A172 (cell line): ENCODE measurements at regions not wholly inside any gene's neighbourhood (a gene's known extent, or its start where the extent isn't known, plus 50 kb on each side); places are given as distances from the start of the nearest gene placed in this dataset.
A peak's percentile ranks its signal among the peaks of the same experiment; 100 is the strongest.

ENCODE experiments used
- DNase-seq: peaks from one replicate; pipeline ENCODE4 v3.0.0-alpha.2; 2015; ENCODE audit warnings: low spot score

DNA sequence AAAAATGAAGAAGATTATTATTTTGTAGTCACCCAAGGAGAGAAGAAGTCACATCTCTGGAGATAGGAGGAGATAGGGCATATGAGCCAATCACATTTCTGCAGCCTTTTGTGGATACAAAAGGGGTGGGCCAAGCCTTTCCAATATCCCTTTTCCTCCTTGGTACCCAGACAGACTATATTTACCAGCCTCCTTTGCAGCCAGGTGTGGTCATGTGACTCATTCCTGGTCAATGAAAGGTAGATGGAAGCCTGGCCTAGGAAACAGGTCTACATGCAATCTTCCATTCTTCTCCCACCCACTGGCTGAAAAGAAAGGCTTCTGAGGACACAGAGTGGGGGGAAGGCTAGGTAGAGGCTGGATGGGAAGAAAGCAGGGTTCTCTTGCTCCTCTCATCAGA, 58.1 kb upstream of the ERG start:
- DNase-seq, result no peak

DNA sequence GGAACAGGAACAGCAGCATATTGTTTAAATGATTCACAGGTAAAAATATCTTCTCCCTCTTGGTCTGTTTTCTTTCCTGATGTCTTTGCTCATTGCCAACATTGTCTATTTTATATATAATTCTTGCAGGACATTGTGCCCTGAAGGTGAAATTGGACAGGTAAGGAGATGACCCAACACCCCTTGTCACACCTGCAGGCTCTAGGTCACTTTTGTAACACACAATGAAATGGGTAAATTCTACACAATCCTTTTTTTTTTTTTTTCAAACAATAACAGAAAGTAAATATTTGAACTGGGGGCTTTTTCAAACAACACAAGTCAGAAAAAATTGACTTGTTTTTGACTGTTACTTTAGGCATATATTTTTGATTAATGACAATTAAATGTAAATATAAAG, 62.9 kb upstream of the ERG start:
- DNase-seq, result no peak

DNA sequence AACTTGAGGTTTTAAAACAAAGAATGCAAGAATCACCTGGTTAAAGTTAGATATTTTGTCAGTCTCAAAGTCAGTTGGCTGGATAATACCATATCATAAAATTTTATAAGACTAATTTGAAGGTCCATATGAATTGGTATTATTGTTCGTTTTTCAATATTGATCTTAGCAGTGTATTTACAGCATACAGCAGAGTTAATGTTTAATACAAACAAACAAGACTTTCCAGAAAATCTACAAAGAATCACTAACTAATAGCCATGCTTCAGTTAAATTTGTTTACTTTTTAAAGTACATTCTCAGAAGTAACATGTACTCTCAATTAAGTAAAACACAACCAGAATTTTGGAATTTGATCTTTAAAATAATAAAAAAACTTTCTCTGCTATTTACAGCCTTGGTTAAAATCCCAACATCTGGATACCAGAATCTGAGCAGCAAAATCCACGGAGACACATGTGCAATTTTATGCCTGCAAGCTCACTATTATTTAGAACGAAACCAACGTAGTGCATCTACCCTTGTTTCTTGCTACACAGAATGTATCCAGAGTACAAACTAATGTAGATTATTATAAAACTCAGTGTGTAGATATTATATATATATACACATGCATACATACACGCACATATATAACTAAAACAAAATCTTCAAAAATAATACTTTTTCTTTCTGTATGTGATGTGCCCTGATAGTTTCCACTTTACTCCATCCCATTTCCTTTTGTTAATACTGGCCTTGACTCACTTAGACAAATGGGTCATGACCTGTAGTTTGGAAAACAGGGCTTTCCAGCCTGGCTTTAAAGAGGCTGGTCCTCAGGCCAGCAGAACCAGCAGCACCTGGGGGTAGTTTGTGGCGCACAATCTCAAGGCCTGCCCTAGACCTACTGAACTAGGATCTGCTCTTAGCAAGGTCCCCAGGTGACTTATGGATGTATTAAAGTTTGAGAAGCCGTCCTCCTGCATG, 63.6 kb upstream of the ERG start:
- DNase-seq, result no peak

DNA sequence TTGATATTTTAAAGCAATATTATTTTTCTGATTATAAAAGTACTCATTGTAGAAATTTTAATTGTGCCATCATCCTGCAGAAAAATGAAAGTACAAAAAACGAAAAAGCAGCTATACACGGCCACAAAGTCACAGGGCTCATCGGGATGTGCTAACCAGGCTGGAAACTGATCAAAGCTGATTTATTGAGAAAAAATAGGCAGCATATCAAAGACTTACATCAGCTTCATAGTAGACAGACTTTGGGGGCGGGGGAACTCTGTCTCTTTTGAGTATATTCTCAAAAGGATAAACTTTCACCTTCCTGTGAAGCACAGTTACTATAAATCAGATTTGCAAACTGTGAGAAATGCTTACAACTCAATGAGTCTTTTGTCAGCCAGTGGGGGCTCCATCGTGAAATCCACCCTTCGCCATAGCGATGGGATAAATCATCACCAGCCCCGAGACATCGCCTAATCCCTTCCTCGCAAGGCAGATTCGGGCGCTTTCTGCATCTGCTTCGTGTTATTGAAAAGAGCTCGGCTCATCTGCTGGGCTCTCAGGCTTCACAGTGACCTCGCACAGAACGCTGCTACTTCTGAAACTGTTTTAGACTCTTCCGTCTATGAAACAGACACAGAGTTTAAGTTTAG, 69.2 kb upstream of the ERG start:
- peak; percentile 45 for DNase-seq

DNA sequence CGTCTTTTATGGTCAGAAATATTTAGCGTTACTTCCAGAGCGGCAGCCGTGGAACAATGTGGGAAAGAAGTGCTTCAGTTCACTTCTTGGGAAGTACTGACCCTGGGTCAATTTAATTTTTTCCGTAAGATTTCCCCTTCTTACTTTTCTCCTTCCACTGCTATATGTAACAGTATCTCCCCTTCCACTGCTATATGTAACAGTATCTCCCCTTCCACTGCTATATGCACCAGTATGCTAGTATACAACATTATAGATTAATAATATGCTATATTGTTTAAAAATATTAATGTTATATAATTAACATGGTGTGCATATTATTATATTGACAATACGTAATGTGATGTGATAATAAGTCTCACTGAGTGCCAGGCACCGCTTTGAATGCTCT, 69.7 kb upstream of the ERG start:
- DNase-seq, result no peak

DNA sequence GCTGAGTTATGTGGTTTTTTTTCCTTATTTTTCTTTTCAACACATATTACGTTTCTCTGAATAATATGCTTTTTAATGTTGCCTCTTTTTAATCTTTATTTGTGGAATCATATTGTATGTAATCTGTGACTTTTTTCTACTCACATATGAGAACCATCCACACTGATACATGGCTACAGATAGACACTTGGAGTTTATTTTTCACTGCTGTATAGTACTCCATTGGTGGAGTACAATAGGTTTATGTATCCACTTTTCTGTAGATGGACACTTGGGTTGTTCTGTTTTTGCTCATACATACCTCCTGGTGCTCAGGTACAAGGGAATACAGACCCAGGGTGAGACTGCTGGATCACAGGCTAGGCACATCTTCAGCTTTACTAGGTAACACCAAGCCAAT, 71.5 kb upstream of the ERG start:
- no peak for DNase-seq

DNA sequence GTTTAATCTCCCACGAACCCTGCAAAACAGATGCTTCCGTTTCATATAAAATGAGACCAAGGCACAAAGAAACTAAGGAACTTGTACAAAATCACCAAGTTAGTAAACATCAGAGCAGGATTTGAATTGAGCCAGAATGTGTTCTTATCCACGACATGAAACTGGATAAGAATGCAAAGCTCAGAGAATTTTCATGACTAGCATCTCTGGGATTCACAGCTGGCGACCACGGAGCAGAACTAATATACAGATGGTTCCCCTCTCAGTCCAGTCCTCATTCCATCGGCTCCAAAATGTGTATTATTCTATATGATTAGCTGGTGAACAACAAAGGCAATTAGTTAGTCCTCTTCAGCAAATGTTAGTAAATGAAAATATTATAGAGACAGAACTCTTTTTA, 72.3 kb upstream of the ERG start:
- DNase-seq, result no peak

DNA sequence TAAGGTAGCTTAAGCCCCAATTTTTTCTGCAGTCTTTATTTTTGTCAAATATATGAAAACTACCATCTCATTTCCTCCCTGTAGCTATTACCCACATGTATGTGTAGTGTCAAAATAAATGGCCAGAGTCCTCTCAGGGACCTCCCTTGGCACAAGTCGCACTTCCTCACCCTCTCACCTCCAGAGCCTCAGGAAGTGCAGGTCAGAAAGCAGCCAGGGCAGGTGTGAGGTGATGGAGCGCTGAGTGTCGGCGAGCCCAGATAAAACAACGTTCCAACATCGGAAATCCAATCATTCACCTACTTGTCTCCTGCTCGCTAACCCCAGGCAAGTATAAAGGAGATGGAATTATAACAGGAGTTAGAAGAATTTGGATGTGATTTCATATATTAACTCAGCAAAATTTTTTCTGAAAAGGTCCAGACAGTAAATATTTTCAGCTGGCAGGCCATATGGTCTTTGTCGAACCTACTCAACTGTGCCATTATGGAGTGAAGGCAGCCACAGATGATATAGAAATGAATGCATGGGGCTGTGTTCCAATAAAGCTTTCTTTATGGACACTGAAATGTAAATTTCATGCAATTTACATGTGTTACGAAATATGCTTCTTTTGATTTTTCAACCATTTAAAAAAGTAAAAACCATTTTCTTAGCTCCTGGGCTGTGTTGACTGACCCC, 76.8 kb upstream of the ERG start:
- DNase-seq, result no peak

DNA sequence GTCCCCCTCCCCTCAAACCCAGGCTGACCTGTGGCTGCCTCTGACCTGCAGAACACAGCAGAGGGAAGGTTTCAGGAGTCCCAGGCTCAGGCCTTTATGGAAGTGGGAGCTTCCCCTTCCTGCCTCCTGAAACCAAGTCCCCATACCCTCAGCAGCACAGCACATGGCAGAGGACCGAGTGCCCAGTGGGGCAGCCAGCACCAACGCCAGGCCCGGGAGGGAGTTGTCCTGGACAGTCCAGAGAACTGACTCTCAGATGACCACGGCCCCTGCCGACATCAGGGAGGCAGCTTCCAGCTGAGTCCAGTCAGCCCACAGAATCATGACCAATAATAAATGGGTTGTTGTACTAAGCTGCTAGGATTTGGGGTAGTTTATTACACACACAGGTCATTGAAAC, 79.6 kb upstream of the ERG start:
- DNase-seq, result no peak

DNA sequence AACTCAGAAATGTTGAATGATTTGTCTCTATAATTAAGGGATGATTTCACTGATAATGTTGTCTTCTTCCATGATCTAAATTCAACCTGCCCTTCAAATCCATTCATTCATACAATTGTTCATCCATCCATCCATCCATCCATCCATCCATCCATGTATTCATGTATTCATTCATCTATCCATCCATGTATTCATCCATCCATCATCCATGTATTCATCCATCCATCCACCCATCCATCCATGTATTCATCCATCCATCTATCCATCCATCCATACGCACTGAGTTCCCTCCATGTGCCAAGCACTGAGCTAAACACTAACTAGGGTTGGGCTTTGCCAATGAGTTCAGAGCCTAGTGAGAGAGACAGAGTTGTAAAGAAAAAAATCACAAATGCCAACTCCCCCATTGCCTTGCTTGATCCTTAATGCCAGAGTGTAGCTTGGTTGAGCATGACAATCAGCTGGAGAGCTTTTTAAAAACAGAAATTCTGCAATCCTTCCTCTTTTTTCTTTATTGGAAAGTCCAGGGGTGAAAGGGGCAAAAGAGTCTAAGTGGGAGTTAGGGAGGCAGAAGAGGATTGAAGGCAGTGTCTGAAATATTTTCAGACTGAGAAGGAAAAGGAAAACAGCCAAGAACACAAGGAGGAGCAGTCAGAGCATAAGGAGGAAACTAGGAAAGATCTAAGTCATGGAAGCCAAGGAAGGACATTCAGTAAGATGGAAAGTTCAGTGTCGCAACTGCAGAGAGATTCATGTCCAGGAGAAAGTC, 92.4 kb upstream of the ERG start:
- no peak for DNase-seq

DNA sequence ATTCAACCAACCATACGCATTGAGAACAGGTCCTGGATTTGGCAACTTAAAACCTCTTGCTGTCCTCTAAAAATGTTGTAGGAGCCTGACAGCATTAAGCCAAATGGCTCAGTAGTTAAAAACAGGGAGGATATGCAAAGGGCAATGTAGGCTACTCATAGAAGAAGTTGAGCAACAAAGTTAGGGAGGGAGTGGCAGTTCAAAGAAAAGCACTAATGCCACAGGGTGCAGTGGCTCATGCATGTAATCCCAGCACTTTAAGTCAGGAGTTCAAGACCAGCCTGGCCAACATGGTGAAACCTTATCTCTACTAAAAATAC, 92.9 kb upstream of the ERG start:
- DNase-seq, result no peak

DNA sequence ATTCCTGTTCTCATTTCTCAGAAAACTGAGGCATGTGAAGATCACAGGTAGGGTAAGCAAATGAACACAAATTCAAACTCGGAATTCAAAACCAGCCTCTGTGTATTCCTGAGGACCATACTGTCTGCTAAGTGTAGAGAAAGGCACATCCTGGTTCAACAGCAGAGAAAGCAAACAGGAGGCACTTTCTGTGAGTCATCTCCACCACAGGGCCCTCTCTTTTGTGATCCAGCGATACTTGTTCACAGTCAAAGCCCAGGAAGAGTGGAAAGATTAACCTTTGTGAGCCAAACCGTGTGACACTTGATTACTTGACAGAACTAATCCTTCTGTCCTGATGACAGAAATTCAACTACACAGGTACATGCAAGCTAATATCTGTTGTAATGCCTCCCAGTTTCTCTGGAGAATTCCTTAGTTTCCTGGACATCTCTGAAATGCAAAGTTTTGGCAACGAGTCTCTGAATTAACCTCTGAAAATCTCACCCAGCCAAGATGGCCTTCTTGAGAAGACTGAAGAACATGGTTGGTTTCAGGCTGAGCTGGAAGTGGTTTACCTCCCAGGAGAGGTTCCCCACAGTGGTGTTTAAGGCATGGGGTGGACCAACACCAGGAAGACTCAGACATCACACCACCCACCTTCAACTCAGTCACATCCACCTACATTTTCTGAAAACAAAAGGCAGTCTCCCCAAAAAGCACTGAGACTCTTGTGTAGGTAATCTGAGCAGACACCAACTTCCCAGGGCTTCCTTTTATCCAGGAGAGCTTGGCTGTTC, 98.2 kb upstream of the ERG start:
- DNase-seq, result no peak

DNA sequence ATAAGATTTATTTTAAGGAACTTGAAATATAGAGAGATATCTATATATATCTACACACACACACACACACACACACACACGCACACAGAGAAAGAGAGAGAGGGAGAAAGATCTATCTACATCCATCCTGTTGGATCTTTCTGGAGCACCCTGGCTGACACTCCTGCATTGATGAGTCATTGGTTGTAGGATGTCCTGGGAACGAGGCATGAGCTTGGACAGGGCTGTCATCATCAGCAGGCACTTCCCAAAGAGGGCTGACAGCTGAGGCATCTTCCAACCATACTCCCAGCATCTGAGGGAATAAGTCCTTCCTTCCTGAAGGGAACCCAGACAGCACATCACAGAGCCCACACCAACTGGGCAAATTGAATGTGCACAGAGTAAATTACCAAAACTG, 99.1 kb upstream of the ERG start:
- DNase-seq, result no peak

DNA sequence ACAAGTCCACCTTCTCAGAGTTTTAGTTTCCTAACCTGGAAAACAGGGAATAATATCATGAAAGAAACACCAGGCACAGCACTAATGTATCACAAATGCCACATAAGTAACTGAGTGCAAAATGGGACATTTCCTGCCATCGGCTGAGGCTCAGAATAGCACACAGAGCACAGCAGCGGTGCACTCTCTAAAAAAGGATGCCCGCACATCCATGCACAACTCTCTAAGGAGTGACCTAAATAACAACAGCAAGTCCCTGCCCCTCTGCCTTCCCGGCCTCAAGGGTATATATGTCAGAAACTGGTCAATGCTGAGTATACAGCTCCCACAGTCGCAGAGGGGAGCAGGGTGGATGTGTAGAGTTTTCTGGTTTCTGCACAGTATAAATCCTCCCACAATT, 100.1 kb upstream of the ERG start:
- no peak for DNase-seq

DNA sequence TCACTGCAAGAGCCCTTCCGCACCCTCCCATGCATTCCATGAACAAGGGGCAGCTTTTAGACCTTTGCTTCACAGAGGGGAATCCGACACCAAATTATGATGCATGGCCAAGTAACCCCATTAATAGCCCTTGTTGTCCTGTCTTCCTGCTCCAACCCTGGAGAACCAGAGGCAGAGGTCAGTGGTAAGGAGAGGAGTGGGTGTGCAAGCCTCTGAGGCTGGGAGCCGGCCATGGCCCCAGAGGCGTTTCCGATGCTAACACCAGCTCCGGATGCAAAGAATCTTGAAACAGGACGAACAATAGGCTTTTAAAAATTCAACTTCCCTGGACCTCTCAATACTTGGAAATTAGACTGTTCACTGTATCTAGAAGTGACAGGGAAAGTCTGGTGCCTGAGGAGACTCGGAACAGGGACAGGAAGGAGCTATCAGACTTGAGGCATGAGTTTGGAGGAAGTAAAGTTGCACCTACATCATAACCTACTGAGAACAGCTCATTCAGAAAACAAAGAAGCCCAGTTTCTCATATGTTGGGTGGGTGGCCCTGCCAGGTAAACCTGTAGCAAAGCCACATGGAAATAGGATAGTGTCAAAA, 101.2 kb upstream of the ERG start:
- DNase-seq, result no peak

DNA sequence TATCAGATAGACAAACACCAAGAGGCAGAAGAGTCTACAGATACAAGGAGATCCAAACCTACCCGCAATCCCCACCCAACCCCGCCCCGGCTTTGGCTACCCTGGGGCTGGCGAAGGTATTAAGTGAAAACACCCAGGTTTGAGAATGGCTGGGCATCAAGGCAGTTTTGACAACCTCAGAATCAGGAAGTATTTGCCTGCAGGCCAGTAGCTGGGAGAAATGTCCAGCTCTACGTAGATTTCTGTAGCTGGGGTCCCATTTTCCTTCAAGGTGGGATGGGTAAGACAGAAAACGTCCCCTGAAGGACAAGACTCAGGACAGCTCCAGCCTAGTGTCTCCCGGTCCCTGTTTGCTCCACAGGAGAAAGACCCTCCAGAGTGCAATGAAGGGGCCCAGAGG, 101.8 kb upstream of the ERG start:
- no peak for DNase-seq

DNA sequence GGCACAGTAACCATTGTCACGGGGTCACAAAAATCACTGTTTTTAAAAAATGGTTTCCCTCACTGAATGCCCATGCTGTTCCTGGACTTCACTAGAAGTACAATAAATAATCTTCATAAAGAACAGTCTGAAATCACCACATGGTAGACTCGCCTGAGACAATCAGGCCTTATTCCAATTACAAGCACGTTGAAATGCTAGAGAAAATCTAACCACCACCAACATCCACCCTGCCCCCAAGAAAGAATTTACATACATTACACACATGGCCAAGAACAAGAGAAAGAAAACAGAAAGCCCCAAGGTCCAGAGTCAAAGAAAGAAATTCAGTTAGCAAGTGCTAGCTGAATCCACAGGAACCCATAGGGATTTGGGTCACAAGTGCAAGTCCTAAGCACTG, 107.0 kb upstream of the ERG start:
- DNase-seq, result no peak

DNA sequence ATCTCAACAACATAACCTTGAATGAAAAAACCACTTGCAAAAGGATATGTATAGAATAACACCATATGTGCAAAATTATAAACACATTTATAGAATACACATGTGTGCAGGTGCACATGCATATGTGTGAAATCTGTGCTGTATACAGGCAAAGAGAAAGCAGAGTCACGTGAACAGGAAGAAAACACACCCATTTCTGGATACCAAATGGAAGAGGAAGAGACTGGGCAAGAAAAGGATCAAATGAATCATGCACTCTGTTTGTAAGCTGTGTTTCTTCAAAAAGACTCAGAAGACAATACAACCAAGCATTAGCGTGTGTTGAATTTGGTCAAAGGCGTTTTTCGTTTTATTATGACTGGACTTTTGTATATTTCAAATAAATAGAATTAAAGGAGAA, 111.3 kb upstream of the ERG start:
- no peak for DNase-seq

DNA sequence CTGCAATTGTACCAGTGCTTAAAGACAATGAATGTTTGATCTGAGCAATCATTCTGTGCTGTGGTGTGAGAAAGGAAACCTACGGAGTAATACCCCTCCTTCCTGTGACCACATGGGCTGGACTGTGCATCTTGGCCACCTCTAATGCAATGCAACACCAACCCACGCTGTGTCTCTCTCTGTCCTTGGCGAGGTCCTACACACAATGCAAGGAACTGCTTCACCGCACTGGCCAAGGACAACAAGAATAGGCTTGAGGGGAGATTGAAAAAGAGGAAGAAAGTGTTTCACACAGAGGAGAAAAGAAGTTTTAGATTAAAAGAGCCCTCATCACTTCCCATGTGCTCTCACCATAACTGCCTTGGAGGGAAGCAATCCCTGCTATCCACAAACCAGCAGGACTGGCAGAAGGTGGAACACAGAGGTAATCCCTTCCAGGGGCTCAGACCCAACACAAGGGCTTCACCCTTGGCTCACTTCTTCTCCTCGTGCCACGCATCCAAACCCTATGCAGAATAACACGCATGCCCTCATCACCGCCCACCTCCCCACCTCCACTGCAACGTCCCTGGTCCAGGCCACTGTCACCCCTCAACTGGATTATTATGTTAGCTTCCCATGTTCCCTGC, 112.5 kb upstream of the ERG start:
- DNase-seq, result no peak

DNA sequence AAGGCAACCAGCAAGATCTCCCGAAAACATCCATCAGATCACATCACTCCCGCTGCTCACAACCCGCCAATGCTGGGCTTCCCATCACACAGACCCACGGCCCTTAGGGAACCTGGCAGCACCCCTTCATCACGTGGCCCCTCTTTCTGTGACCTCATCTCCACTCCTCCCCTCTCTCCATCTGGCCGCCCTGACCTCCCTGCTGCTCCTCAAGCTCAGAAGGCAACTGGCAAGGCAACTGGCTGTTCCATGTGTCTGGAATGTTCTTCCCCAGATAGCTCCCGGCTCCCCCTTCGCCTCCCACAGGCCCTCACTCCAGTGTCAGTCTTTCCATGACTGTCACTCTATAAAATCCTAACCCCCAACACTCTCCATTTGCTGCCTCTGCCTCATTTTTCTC, 113.0 kb upstream of the ERG start:
- DNase-seq, result no peak

DNA sequence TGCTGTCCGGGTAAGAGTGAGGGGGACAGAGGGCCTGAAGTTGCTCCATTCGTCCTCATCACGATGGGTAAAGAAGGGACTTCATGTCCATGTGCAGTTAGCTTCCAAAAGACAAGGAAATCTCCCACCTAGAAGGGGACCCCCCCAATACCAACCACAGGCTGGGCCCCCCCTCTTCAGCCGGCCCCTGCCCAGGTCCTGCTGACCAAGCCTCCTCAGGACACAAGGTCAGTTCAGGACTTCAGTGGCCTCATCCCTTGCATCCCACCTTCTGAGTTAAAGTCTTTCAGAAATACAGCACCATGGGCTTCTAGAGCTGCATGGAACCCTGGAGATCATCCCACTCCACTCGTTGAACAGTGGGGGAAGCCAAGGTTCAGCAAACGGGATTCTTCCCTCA, 115.4 kb upstream of the ERG start:
- no peak for DNase-seq
